ENCODE measurements at regions not wholly inside any gene's neighbourhood (a gene's known extent, or its start where the extent isn't known, plus 50 kb on each side); places are given as distances from the start of the nearest gene placed in this dataset.

GRCh38 chr3:87796137-87796842 is 262.5 kb downstream of the CGGBP1 start:
- no peaks in the 10 kb centered on the region for H3K9me3 ChIP-seq
- no peak for TF ChIP-seq CTCF (IDR thresholded peaks at IDR 0.05)
- no peak for TF ChIP-seq POLR2AphosphoS5 (IDR thresholded peaks at IDR 0.05)
- no peak for TF ChIP-seq EP300 (IDR thresholded peaks at IDR 0.05)
- TF ChIP-seq POLR2A (IDR thresholded peaks at IDR 0.05): no peak
- ATAC-seq: no peak
- 25 to 59% methylated on average over 2 of the region's 2 CpGs for WGBS, 2 donors (ENCODE audit: low coverage in 1 of 2)
- no peak overlapping the region for H3K4me3 ChIP-seq
- peaks cover 30% of the 10 kb centered on the region for H3K27me3 ChIP-seq
- no peaks in the 10 kb centered on the region for H3K36me3 ChIP-seq
- peaks cover 0 to 17% (median 8%) of the 10 kb centered on the region in 3 donors for H3K4me1 ChIP-seq
- no peak overlapping the region for H3K27ac ChIP-seq

GRCh38 chr3:87795701-87796100 is 263.1 kb downstream of the CGGBP1 start:
- TF ChIP-seq CTCF (IDR thresholded peaks at IDR 0.05) (no peak), EP300 (IDR thresholded peaks at IDR 0.05) (no peak), POLR2A (IDR thresholded peaks at IDR 0.05) (no peak), POLR2AphosphoS5 (IDR thresholded peaks at IDR 0.05) (no peak)
- WGBS, 2 donors (ENCODE audit: low coverage in 1 of 2): 50 to 72% methylated on average over 1 of the region's 1 CpG
- Histone ChIP-seq H3K4me1 (peaks cover 0 to 17% (median 8%) of the 10 kb centered on the region in 3 donors), H3K27ac (no peak overlapping the region), H3K27me3 (peaks cover 36% of the 10 kb centered on the region), H3K36me3 (no peaks in the 10 kb centered on the region), H3K4me3 (no peak overlapping the region), H3K9me3 (no peaks in the 10 kb centered on the region)
- ATAC-seq: no peak

- ATAC-seq: no peak
- 5 to 11% methylated on average over 9 to 16 of the region's 17 CpGs for WGBS, 2 donors (ENCODE audit: low coverage in 1 of 2)
Measured at GRCh38 chr3:87793337-87793877, 265.4 kb downstream of the CGGBP1 start.

GRCh38 chr3:87792534-87793336 is 266.1 kb downstream of the CGGBP1 start, which contains the start of gene HTR1F:
TSS of gene HTR1F (plus strand) at chr3:87792706.
- no peak for TF ChIP-seq POLR2AphosphoS5 (IDR thresholded peaks at IDR 0.05)
- no peak for TF ChIP-seq CTCF (IDR thresholded peaks at IDR 0.05)
- TF ChIP-seq EP300 (IDR thresholded peaks at IDR 0.05): no peak
- no peak for TF ChIP-seq POLR2A (IDR thresholded peaks at IDR 0.05)
- Histone ChIP-seq H3K27ac (peak within 1 kb of the TSS in 1 of 4 donors; percentile 51), H3K4me3 (peak within 1 kb of the TSS; percentile 15 to 46), H3K36me3 (no peaks in the 10 kb centered on the region), H3K4me1 (peaks cover 0 to 17% (median 8%) of the 10 kb centered on the region in 3 donors), H3K27me3 (peaks cover 38% of the 10 kb centered on the region), H3K9me3 (no peaks in the 10 kb centered on the region)
- ATAC-seq: peak; percentile 19
- 0 to 1% methylated on average over 8 to 16 of the region's 62 CpGs for WGBS, 2 donors (ENCODE audit: low coverage in 1 of 2)

More at GRCh38 chr3:87793337-87793877, 265.4 kb downstream of the CGGBP1 start:
- Histone ChIP-seq H3K27ac (peak overlapping the region in 1 of 4 donors; percentile 51), H3K27me3 (peaks cover 38% of the 10 kb centered on the region), H3K4me3 (peak overlapping the region; percentile 15 to 46), H3K4me1 (peaks cover 0 to 17% (median 8%) of the 10 kb centered on the region in 3 donors), H3K9me3 (no peaks in the 10 kb centered on the region), H3K36me3 (no peaks in the 10 kb centered on the region)
- TF ChIP-seq POLR2AphosphoS5 (IDR thresholded peaks at IDR 0.05): no peak
- no peak for TF ChIP-seq CTCF (IDR thresholded peaks at IDR 0.05)
- no peak for TF ChIP-seq EP300 (IDR thresholded peaks at IDR 0.05)
- no peak for TF ChIP-seq POLR2A (IDR thresholded peaks at IDR 0.05)

Measured in gastroesophageal sphincter (tissue), 4 donors.